Stimulated activated CD8-positive, alpha-beta memory T cell treated with anti-CD3 and anti-CD28 coated beads, Interleukin-12 subunit alpha, Interleukin-12 subunit beta, amount 100 ng/mL, for 24 hours (primary cell): ENCODE measurements at regions not wholly inside any gene's neighbourhood (a gene's known extent, or its start where the extent isn't known, plus 50 kb on each side); places are given as distances from the start of the nearest gene placed in this dataset.

Experiments used
- DNase-seq: peaks from one replicate; pipeline ENCODE4 v3.0.0-alpha.2; 2020; ENCODE audit errors: extremely low read depth

DNA sequence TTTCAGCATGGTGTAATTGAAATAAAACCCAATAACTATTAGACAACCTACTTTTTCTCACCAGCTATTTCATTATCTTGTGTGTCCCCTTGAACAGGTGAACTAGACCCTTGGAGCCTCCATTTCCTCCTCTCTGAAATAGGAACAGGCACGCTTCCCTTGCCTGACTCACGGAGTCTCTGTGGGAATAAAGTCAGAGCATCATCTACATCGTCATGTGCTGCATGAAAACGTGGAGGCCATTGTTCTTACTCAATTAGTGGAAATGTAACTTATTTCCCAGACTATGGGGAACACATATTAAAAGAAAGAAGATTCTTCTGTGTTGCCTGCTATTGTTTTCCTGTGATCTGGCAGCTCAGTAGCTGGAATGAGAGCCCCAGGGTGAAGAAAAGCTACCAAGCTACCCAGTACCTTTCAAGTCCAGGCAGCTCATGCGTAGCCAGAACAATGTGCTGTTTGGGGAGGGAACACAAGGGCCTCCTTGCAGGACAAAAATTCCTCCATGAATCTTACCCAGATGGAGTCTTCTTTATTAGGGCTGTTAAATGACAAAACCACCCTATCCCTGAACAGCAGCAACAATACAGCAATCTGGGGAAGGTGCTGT is 59.8 kb downstream of the SOX11 start:
- no peak for DNase-seq

DNA sequence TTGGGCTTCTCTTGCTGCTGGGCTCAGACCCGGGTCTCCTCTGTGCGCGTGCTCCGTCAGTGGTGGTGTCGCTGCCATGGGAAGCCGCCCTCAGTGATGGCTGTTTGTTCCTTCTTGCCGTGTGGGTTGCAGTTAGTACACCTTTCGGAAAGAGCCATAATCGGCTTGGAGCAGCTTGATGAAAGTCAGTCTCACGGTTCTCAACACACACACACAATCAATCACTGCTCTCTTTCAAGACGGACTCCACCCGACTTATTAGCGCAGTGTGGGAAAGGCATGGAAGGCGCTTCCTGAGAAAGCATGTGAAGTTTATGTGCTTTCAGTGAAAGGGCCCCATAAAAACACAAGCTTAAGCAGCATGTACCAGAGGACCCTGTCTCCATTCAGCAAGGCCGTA is 64.1 kb downstream of the SOX11 start:
- no peak for DNase-seq

DNA sequence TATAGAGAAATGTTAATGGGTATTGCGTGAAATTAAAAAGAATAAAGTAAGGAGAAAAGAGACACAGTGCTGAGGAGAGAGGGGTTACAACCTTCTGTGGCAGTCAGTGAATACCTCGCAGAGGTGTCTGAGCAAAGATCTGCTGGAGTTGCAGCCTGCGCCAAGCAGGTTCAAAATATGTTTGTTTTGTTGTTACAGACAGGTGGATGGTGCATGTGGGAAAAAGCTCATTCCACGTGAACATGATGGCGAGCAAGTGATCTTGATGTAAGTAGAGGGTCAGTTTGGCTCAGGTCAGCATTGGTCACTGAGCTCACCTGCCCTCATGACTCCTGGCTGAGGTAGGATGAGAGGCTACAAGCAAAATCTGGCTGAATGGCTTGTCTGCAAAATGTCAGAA is 66.2 kb downstream of the SOX11 start:
- DNase-seq = no peak

DNA sequence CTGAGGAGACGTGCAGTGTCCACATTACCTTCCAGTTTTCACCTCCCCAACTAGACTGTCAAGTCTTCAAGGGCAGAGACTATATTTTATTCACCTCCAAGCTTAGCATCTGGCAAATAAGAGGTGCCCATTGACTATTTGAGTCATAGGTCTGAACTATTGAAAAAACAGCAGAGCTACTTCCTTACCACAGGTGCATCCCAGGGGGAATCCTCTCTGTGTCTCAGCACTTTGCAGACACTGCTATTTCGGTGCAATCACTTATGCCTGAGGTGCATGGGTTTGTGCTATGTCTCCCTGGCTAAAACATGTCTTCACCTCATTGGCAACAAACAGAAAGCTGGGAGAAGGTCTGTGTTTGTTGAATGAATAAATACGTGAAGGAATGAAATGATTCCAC is 67.8 kb downstream of the SOX11 start:
- no peak for DNase-seq

DNA sequence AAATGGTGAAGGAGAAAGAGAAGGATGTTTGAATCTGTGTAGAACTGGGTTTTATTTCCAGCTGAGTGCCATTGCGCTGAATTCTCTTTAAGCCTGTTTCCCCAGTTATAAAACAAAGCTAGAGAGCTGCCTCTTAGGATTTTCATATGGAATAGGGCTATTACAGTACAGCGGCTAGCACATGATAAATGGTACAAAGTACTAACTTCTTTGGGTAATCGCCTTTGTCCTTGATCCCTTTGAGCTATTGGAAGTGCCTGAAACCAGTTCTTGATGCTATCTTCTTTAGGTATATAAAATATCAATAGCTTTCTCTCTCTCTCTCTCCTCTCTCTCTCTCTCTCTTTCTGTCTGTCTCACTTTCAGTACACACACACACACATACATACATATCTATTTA is 71.3 kb downstream of the SOX11 start:
- DNase-seq = no peak

DNA sequence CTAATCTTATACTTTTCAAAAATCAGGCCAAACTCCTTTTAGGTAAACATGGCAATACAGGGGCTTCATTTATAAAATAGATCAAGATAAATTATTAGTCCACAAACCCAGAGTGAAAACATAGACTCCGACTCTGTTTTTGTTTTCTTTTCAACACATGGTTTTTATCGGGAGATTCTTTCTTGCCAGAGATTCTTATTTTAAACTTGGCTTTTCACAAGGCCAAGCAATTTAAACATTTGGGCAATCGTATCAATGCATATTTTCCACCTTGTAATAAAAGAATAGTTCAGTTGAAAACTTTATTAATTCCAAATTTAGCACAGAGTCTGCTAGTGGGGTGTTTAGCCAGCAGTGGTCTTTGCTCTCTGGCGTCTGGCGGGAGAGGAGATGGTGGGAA is 71.9 kb downstream of the SOX11 start:
- DNase-seq = no peak

DNA sequence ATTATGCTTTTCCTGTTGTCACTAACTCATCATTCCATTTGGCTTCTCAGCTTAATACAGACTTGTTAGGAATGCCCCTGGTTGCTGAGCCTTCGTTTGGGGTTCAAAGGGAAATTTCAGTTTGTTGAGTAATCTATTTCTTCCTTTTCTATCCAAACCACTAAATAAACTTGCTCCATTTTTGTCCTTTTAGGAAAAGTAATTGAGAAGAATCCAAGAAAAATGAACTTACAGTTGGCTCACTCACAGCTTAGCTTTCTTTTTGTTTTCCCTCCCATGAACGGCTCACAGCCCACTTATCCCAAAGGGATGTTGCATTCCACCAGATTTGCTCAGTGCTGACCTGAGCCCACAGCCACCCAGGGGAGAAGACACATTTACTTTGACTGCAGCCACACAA is 73.9 kb downstream of the SOX11 start:
- no peak for DNase-seq

DNA sequence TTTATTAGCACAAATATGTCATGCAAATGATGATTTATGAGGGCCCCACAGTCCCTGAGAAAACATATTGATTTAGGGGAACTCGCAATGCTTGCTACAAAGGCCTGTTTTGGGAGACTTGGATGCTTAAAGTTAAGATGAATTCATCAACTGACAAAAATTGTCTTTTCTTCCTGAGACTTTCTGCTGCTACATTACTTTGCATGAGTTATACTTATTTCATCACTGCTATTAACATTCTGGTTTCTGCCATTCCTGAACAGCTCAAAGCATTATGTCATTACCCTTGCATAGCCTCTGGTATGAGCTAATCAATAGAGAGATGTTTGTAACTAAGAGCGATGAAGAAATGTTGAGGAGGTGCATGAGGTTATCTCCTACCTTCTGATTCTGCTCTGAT is 74.4 kb downstream of the SOX11 start:
- DNase-seq = no peak

DNA sequence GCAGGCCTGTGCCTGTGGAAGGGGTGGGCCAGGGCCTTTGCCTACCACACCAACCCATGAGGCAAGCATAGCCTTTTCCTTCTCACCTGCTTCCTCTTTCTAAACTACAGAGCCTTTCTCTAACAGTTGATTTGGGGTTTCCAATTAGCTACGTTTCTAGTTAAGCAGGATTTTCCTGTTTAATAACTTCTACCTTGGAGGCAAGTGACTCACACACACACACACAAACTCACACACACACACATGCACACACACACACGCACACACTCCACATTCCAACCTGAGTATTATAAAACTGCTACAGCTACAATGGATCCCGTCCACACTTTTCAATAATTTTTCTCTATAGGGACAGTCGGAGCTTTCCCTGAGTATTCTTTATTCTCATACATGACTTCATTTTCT is 84.9 kb downstream of the SOX11 start:
- no peak for DNase-seq

DNA sequence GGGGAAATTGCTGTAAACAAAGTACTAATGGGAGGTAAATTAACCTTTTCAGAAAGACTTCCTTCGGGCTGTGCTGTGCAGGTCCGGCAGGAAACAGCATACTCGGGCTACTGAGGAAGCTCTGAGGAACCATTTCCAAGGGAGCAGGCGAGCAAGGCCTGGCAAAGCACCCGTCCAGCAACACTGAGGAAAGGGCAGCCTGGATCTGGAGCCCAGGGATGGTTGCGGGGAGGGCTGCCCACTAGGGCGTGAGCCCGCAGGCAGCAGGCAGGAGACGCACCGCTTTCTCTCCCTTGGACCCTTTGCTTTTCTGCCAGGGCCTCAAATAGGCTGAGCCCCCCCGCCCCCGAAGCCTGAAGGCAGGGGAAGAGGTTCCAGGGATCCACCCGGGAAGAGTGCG is 89.5 kb downstream of the SOX11 start:
- DNase-seq = no peak

DNA sequence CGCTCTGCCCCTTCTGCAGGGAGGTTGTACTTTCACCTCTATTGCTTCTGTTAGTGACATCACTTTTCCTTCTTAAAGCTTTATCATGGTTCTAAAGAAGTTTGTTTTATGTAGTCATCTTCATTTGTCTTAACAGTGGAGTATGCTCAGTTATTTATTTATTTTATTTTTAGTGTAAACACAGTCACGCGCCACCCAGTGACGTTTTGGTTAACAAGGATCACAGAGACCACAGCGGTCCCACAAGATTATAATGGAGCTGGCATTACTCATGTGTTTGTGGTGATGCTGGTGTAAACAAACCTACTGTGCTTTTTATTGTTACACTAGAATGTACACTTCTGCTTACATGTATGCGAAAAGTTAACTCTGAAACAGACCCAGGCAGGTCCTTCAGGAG is 89.9 kb downstream of the SOX11 start:
- no peak for DNase-seq

DNA sequence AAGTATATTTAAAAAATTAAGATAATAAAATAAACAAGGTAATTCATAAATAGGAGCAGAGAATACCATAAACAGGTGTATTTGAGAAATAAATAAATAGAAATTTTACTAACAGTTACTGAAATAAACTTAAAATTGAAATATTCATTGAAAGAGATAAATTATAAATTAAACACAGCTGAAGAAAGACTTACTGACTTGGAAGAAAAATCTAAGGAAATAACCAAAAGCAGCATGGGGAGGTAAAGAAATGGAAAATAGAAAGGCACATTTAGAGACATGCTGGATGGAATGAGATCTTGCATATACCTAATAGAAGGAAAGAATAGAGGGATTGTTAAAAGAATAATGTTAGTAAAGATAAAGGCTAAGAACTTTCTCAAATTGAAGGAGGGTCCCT is 96.3 kb downstream of the SOX11 start:
- no peak for DNase-seq

DNA sequence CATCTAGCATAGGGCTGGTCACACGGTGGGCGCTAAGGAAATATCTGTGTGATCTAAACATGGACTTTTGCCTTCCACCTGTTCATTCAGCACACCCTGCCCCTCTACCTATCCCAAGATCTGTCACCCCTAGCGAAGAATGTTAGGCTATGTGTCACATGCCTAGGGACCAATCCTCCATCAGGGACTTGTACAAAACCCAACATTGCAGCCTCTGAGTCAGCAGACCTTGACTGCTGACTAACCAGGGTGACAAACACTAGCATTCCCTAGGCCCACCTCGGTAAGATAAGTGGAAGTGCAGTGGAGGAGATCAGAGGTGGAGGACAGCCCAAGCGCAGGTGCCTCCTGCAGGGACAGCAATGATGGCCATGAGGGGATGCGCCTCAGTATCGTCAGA is 99.2 kb downstream of the SOX11 start:
- DNase-seq = no peak

DNA sequence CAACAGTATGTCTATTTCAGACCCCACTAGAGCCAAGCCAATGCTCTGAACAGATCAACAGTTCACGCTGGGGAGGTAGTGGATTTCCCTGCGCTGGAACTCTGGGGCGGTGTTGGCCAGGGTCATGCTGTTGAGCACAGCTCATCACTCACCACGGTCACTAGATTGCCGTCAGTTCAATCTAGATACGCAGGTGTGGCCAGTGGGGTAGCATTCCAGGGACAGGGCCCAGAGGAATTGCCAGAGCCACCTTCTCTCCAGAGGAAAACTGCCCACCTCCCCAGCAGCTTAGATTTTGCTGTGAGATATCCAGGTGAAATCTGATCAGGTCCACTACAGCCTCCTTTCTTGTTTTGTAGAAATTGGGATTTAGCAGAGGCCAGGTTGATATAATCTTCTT is 101.8 kb downstream of the SOX11 start:
- no peak for DNase-seq

DNA sequence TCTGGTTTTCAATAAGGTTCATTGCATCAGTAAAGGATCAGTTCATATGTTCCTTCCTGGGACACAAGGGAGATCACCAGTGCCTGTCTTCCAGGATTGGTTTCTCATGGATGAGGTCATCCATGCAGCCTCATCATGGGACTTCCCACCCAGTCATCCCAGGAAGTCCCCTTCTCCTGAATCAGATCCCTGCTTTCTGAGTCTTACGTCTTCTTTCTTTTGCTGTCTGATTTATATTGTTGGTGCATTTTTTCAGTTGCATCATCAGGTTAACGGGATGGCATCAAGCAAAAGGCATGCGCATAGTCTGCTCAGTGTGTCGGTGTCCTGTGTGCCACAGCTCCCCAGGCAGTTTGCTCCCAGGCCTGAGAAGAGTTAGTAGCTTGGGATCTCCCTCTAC is 105.9 kb downstream of the SOX11 start:
- DNase-seq = no peak

DNA sequence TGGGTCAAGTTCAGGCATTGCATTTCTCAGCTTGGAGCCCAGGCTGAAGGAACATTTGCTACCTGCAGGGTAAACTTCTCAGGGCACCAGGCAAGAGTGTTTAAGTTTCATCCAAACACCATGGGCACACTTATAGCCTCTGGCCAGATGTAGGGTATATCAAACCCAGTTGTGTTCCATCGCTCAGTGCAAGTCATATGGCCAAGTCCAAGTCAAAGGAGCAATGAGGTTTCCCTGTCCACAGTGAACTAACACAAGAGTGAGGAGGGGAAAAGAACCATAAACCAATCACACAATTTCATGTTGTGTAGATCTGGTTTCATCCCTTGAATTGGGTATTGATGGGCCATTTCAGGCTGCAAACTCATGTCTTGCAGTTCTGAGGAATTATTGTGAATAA is 107.2 kb downstream of the SOX11 start:
- no peak for DNase-seq

DNA sequence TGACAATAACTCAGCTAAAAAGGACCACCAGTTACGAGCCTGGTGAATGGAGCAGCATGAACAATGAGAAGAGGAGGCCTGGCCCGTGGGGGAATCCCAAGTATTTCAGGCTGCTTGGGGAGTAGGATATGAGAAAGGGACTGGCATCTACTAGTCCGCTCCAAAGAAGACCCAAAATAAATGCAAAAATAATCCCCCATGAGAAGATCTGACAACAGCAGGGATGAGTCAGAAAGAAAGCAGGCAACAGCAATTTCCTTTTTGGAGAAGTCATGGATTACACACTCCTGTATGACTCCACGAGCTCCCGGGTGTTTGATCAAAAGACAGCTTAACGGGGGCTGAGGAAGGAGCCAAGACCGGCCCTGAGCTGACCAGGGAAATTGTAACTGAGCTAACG is 111.4 kb downstream of the SOX11 start:
- no peak for DNase-seq

DNA sequence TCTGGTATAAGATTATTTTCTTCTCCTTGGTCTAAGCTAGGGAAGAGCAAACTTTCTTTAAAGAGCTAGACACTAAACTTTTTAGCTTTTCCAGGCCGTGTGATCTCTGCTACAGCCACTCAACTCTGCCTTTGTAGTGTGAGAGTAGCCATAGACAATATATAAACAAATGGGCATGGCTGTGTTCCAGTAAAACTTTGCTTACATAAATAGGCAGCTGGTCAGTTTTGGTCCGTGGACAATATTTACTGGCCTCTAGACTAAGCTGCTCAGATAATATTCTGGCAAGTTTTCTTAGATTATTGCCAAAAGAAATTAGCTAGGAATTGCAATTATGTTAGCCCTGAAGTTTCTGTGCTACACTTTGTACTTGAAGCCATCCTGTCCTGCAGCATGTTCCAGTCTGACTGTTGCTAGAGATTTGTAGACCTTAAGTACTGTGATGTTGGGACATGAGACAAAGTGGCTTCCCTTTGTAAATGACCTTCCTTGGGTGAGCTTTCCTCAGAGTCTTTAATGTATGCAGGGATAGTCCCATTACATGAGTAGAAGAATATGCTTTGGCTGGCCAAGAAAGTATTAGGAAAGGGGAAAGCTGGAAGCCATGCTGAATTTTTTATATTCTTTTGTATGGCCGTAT is 126.9 kb downstream of the SOX11 start:
- DNase-seq = no peak

DNA sequence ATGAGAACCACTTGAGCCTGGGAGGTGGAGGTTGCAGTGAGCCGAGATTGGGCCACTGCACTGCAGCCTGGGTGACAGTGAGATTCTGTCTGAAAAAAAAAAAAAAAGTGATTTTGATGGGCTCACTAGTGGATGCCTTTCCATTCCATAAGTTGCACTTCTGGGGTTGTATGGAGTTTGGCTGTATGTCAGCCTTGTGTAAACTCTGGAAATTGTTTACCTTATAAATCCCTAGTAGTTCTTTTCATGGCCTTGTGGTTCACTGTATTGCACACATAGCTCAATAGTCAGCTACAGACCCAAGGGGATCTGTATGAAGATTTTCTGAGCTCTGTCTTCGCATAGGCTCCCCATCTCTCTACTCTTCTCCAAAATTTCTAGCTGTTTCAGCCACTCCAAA is 131.9 kb downstream of the SOX11 start:
- no peak for DNase-seq

DNA sequence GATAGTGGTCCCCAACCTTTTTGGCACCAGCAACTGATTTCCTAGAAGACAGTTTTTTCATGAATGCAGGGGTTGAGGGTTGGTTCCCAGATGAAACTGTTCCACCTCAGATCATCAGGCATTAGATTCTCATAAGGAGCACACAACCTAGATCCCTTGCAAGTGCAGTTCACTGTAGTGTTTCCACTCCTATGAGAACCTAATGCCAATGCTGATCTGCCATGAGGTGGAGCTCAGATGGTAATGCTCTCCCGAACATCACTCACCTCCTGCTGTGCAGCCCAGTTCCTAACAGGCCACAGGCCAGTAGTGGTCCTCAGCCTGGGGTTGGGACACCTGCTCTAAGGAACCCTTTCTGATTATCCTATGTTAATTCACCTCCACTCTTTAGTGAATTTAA is 133.5 kb downstream of the SOX11 start:
- no peak for DNase-seq

DNA sequence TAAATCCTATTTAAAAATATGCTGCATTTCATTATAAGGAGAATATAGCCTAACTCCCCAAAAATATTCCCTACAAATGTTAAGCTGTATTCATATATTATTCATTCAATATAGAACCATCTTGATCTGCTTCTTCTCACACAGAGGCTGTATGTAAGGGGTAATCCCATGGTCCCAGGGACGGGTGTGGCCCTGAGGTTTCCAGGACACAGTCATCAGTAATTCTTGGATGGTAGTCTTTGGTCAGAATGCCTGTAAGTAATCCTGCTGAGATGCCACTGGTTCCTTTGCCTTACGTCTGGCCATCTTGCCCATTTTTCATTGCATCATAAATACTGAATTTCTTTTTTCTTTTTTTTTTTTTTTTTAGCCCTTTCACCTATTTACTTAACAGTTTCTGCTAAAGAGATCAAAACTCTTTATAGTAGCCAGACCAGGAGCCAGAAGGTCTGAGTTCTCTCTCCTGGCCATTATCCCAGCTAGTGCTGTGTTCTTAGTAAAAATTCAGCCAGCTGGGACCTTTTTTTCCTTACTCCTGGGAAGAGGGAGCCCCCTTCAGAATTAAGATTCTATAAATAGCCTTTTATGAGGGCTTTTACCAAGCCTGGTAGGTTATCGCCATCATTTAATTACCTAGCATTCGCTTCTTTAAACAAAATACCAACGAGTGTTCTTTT is 134.9 kb downstream of the SOX11 start:
- DNase-seq = no peak

DNA sequence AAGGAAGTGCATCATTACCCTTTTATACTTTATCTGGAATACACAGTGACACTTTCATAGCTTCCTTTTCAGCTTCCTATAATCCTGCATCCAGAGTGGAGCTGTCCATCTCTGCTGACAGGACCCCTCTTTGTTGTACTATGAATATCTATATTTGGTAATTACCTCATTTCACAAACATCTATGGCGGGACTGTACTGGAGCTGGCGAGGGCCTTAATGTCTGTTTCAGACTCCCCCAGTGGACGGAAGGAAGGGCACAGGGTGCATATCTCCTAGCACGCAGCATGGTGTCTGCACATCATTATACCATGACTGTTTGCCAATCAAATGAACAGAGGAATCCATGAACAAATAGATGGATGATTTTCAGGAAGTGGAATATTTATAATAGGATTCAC is 142.3 kb downstream of the SOX11 start:
- DNase-seq = no peak

DNA sequence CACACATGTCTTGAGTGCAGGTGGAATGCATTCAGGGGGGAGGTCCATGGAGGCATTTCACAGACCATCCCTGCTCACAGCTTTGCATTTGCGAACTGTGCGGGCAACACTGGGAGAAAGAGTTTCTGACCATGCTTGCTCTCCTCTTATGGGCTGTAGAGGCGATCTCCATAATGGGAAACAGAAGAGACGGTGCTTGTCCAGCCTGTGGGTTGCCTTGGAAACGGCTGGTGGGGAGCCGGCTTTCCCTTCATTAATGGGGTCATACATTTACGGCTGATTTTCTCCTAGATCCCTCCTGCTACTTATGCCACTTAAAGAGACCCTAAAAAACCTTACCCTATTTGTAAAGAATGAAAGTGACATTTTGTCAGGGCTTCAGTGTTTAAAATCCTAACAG is 147.4 kb downstream of the SOX11 start:
- no peak for DNase-seq

DNA sequence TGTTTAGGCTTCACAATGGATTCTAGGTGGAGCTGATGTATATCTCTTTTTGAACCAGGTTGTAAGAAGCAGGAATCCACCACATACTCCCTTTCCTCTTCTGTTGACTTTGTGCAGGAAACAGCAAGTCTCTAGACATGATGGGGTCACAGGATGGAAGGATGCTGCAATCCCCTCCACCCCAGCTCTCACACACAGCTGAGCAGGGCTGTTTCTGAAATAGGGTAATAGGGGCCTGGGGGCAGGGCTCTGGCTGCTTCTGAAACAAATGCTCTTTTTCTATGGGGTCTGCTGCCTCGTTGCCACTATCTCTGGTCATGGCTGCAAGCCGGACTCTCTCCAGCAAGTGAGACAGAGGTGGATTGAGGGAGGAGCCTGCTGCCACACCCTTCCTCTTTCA is 148.9 kb downstream of the SOX11 start:
- no peak for DNase-seq
